Loucy (cell line): ENCODE measurements at regions not wholly inside any gene's neighbourhood (a gene's known extent, or its start where the extent isn't known, plus 50 kb on each side); places are given as distances from the start of the nearest gene placed in this dataset.

Source experiments
- H2AFZ ChIP-seq: fragments of 200-600 bp; sonication (generic); 2 replicates; pipeline ENCODE4 v1.6.0; 2016; ENCODE audit warnings: antibody characterized with exemption, mild to moderate bottlenecking, low read length, moderate library complexity
- H3F3A ChIP-seq: fragments of 200-600 bp; 2 replicates; pipeline ENCODE4 v1.6.0; 2016; ENCODE audit warnings: antibody characterized with exemption, low read depth, mild to moderate bottlenecking
- H3K27me3 ChIP-seq: fragments of 200-600 bp; sonication (generic); 2 replicates; pipeline ENCODE4 v1.6.1; 2014; ENCODE audit warnings: low read length, mild to moderate bottlenecking; ENCODE audit not compliant: insufficient read depth, poor library complexity, severe bottlenecking
- H3K36me3 ChIP-seq: fragments of 200-600 bp; sonication (generic); 2 replicates; pipeline ENCODE4 v1.6.1; 2016; ENCODE audit warnings: low read length; ENCODE audit not compliant: insufficient read depth
- H3K4me1 ChIP-seq: fragments of 200-600 bp; sonication (generic); 2 replicates; pipeline ENCODE4 v1.5.1; 2014; ENCODE audit warnings: low read length, mild to moderate bottlenecking; ENCODE audit not compliant: insufficient read depth, poor library complexity, severe bottlenecking
- H3K4me2 ChIP-seq: fragments of 200-600 bp; sonication (generic); 2 replicates; pipeline ENCODE4 v1.6.0; 2014; ENCODE audit warnings: antibody characterized with exemption, low read length, low read depth, mild to moderate bottlenecking; ENCODE audit not compliant: poor library complexity, severe bottlenecking
- H3K4me3 ChIP-seq: fragments of 200-600 bp; sonication (generic); 2 replicates; pipeline ENCODE4 v1.5.1; 2014; ENCODE audit warnings: low read length, mild to moderate bottlenecking, mixed read lengths; ENCODE audit not compliant: poor library complexity, severe bottlenecking
- H3K79me2 ChIP-seq: fragments of 200-600 bp; sonication (generic); 2 replicates; pipeline ENCODE4 v1.6.1; 2014; ENCODE audit warnings: low read length; ENCODE audit not compliant: insufficient read depth
- H3K9ac ChIP-seq: fragments of 200-600 bp; sonication (generic); 2 replicates; pipeline ENCODE4 v1.6.0; 2014; ENCODE audit warnings: mild to moderate bottlenecking, low read depth, low read length, moderate library complexity; ENCODE audit not compliant: poor library complexity, severe bottlenecking
- H3K9me2 ChIP-seq: fragments of 200-600 bp; sonication (generic); replicated peaks from 2 replicates; pipeline ENCODE4 v1.6.1; 2016; ENCODE audit warnings: low read depth, low read length, mixed read lengths
- H3K9me3 ChIP-seq: fragments of 200-600 bp; sonication (generic); 2 replicates; pipeline ENCODE4 v1.6.1; 2014; ENCODE audit warnings: mild to moderate bottlenecking, antibody characterized with exemption, low read length, low read depth; ENCODE audit not compliant: insufficient read depth
- H4K20me1 ChIP-seq: fragments of 200-600 bp; sonication (generic); 2 replicates; pipeline ENCODE4 v1.6.0; 2014; ENCODE audit warnings: antibody characterized with exemption, low read length, mild to moderate bottlenecking; ENCODE audit not compliant: insufficient read depth, poor library complexity, severe bottlenecking
- EZH2phosphoT487 ChIP-seq: fragments of 200-600 bp; IDR thresholded peaks from 2 replicates; pipeline ENCODE4 v1.6.1; 2018; ENCODE audit warnings: antibody characterized with exemption, mild to moderate bottlenecking, moderate library complexity, borderline replicate concordance
- TF ChIP-seq, protein P1 (sequence below): fragments of 200-600 bp; sonication (generic); conservative IDR thresholded peaks from 2 replicates; pipeline ENCODE4 v1.5.1; 2014; ENCODE audit warnings: mild to moderate bottlenecking, antibody characterized with exemption, low read length

DNA sequence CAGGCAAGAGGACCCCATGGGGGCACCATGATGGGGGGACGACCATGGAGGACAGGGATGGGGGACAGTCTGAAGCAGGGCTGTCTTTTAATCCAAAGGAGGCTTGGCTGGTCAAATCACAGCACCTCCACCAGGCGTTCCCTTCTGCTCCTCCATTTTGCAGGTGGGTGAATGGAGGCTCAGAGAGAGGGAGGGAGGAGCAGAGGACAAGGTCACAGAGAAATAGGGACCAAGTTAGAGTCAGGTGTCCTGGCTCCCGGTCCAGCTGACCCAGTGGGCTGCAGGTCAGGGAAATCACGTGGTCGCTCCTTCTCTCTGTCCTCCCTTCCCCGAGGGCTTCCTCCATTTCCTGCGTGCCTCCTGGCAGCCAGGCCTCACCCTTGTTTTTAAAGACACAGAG is 156.4 kb upstream of the SMIM23 start:
- H3K79me2 ChIP-seq, result no peaks in the 10 kb centered on the region
- H3K9me3 ChIP-seq, result no peaks in the 10 kb centered on the region
- no peak for TF ChIP-seq EZH2phosphoT487
- TF ChIP-seq, protein P1, sequence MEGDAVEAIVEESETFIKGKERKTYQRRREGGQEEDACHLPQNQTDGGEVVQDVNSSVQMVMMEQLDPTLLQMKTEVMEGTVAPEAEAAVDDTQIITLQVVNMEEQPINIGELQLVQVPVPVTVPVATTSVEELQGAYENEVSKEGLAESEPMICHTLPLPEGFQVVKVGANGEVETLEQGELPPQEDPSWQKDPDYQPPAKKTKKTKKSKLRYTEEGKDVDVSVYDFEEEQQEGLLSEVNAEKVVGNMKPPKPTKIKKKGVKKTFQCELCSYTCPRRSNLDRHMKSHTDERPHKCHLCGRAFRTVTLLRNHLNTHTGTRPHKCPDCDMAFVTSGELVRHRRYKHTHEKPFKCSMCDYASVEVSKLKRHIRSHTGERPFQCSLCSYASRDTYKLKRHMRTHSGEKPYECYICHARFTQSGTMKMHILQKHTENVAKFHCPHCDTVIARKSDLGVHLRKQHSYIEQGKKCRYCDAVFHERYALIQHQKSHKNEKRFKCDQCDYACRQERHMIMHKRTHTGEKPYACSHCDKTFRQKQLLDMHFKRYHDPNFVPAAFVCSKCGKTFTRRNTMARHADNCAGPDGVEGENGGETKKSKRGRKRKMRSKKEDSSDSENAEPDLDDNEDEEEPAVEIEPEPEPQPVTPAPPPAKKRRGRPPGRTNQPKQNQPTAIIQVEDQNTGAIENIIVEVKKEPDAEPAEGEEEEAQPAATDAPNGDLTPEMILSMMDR, result no peak
- peaks cover 11% of the 10 kb centered on the region for H3K4me1 ChIP-seq
- no peak overlapping the region for H3K4me2 ChIP-seq
- H3K4me3 ChIP-seq, result no peak overlapping the region
- no peaks in the 10 kb centered on the region for H3K36me3 ChIP-seq
- no peaks in the 10 kb centered on the region for H3F3A ChIP-seq
- no peaks in the 10 kb centered on the region for H3K9me2 ChIP-seq
- no peak overlapping the region for H2AFZ ChIP-seq
- H3K27me3 ChIP-seq, result no peaks in the 10 kb centered on the region
- no peaks in the 10 kb centered on the region for H4K20me1 ChIP-seq
- no peak overlapping the region for H3K9ac ChIP-seq

DNA sequence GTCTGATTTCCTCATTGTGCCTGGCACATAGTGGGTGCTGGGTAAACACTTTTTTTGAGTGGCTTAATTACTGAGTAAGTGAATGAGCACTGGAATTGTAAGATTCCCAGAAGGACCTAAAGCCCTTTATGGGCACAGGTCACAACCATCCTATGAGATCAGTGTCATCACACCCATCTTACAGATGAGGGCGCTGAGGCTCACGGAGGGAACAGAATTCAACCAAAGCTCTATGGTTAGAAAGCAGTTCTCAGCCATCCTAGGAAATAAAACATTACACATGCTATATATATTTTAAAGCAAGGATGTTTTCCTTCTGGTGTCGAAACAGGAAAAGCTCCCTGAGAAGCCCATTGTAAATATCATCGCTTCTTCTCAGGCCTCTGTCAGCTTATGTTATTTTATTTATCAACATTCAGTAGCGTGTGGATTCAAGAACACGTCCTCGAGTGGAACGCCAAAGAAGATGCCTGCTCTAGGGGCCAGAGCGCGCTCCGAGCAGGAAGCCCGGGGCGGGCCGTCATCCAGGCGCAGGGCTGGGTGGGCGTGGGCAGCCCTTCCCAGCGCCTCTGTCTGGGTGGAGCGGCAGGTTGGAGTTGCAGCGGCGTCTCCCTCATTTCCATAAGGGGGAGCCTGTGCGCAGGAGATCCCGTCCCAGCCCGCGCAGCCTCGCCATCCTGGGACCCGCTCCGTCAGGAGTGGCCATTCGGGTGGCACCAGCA is 155.8 kb upstream of the SMIM23 start:
- H3K4me3 ChIP-seq, result no peak overlapping the region
- H3K9ac ChIP-seq, result no peak overlapping the region
- H3K4me1 ChIP-seq, result peaks cover 15% of the 10 kb centered on the region
- H3K9me3 ChIP-seq, result no peaks in the 10 kb centered on the region
- H2AFZ ChIP-seq, result no peak overlapping the region
- no peaks in the 10 kb centered on the region for H3F3A ChIP-seq
- TF ChIP-seq EZH2phosphoT487, result no peak
- TF ChIP-seq, protein P1, result peak; percentile 18; the same call in 1 of the 2 replicates
- H3K79me2 ChIP-seq, result no peaks in the 10 kb centered on the region
- no peaks in the 10 kb centered on the region for H3K9me2 ChIP-seq
- H3K36me3 ChIP-seq, result no peaks in the 10 kb centered on the region
- peak overlapping the region; percentile 34 for H3K4me2 ChIP-seq
- H3K27me3 ChIP-seq, result no peaks in the 10 kb centered on the region
- H4K20me1 ChIP-seq, result no peaks in the 10 kb centered on the region

DNA sequence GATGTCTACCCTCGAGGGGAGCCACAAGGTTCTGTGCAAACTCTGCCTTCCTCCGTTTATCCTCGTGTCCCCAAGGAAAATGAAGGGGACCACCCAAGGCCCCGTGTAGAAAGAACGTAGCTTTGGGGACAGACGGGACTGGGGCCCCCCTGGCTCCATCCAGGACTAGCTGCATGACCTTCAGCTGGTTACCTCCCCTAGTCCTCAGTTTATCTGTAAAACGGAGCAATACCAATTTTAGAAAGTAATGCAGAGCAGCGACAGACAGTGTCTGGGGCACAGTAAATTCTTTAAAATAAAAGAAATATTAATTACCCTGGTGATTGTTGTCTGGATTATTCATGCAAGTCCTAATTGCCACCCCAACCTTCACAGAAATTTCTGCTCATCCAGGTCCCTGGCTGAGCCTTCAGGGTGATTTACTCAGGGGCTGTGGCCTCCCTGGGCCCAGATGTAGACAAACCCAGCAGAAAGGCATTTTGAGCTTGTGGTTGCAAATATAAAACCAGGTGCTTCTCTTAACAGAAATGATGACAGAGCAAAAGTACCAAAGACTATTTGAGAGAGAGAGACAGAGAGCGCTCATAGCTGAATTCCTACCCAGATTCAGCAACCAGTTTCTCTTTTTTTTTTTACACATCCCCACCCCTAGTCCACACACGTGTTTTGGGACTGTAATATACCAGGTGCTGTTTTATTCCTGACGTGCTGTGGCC is 155.1 kb upstream of the SMIM23 start:
- Histone ChIP-seq H3K4me1 (peaks cover 15% of the 10 kb centered on the region), H3K9ac (no peak overlapping the region), H2AFZ (0 out of 2 replicates have a peak overlapping the region, but pooled peaks have one; percentile 36), H3K9me3 (no peaks in the 10 kb centered on the region), H3F3A (no peaks in the 10 kb centered on the region), H3K79me2 (no peaks in the 10 kb centered on the region), H3K36me3 (no peaks in the 10 kb centered on the region), H3K9me2 (no peaks in the 10 kb centered on the region), H3K4me3 (no peak overlapping the region), H3K27me3 (no peaks in the 10 kb centered on the region), H3K4me2 (peak overlapping the region; percentile 34), H4K20me1 (no peaks in the 10 kb centered on the region)
- no peak for TF ChIP-seq EZH2phosphoT487
- TF ChIP-seq, protein P1, result no peak
